DMS79 (cell line): ENCODE measurements at regions not wholly inside any gene's neighbourhood (a gene's known extent, or its start where the extent isn't known, plus 50 kb on each side); places are given as distances from the start of the nearest gene placed in this dataset.

Experiments used
- DNase-seq: peaks from one replicate; lab custom pipeline; 2025; lab: John Stamatoyannopoulos, UW

DNA sequence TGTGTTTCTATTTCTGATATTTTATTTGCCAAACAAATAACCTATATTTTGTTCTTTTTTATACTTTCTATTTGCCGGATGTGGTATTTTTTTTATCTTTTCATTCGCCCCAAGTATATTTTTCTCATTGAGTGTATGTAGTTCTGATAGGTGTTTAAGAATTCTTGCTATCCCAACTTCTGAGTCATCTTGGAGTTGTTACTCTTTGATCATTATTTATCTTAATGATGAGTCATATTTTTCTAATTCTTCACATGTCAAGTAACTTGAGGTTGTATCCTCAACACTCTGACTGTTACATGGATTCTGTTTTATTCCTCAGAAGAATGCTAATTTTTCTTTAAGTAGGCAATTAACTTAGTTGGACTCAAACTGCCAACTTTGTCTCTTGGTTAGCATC lies 498.1 kb downstream of the TLE1 start:
- no peak for DNase-seq

DNA sequence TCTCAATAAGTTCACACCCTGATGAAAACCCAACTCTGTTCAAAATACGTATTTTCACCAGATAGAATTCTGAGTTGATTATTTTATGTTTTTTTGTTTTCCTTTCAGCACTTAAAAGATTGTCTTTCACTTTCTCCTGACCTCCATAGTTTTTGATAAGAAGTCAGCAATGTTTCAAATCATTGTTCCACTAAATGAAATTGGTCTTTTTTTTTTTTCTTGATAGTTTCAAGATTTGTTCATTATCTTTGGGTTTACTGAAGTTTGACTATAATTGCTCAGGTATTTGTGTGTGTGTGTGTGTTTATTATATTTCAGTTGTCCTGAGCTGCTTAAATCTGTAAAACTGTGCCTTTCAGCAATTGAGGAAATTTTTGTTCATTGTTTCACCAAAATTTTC lies 498.7 kb downstream of the TLE1 start:
- no peak for DNase-seq

DNA sequence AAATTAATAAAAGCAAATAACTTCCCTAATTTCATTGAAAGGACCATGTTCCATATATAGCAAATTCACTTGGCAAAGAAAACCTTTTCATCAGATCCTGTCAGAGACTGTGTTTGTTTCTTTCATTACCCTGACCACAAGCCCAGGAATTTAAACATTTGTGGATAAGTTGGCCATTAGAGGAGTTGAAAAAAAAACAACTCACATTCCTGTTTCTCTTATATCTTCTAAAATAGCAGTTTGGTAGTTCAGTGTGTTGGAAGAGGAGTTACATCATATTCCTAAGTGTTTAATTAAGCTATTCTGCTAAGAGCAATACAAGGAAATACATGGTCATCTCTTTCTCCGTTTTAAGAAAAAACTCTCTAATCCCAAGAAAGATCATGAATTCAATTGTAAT lies 505.6 kb downstream of the TLE1 start:
- no peak for DNase-seq

DNA sequence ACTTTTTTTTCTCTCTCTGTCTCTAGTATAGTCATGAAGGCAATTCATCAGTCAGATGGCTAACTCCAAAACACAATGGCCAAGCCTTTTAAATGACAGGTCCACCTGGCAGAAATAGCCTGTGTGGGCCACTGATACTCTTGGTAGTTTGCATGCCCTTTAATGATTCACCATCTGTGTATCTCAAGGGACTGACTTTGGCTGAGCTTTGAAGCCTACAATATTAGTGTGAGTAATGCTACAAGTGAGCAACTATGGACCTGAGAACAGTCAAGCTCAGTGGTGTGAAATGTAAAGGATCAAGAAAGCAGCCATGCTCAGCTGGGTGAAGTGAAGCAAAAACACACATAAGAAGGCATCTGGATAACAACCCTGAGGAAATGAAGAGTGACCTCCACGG lies 506.9 kb downstream of the TLE1 start:
- no peak for DNase-seq

DNA sequence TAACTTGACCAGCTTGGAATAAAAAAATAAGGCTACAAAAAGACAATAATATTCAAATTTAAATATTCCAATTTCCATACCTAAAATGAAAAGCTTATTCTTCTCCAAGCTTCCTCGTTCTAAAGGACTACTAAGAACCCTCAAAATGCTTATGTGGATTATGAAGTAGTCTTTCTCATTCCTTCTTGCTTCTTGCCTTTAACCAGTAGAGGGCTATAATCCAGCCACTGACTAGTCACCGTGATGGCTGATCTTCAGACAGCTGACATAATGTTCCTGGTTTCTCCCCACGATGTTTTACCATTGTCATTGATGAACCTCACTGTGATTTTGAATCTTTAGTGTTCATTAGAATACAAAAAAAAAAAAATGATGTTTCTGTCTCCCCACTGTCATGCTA lies 515.3 kb downstream of the TLE1 start:
- DNase-seq, result no peak

- DNase-seq, result no peak
Observed at GRCh38 chr9:81171689-81172088, 517.7 kb downstream of the TLE1 start.

DNA sequence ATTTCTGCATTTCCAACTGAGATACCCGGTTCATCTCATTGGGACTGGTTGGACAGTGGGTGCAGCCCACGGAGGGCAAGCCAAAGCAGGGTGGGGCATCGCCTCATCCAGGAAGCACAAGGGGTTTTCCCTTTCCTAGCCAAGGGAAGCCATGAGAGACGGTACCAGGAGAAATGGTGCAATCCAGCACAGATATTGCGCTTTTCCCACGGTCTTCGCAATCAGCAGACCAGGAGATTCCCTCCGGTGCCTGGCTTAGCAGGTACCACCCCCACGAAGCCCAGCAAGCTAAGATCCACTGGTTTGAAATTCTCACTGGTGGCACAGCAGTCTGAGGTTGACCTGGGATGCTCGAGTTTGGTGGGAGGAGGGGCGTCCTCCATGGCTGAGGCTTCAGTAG lies 527.0 kb downstream of the TLE1 start:
- no peak for DNase-seq

DNA sequence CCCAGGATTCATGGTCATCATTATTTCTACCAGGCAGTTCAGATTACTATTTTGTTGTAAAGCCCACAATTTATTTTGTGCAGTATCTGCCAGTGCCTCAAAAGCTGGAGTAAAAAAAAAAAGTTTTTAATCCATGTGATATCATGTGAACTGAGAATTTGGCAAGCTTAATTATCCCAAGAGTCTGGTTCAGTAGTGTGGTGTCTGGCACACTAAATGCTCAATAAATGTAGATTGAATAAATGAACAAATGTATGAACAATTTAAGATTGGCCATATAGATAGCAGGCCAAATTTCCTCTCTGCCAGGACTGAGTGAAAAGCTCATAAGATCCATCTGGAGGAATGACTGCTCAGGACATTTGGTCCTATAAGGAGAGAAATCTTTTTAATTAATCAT lies 533.0 kb downstream of the TLE1 start:
- DNase-seq, result no peak

- peak; percentile 63 for DNase-seq
Observed at GRCh38 chr9:81150016-81150625, 539.2 kb downstream of the TLE1 start.

- peak; percentile 80 for DNase-seq
Observed at GRCh38 chr9:81146684-81147337, 542.5 kb downstream of the TLE1 start.

DNA sequence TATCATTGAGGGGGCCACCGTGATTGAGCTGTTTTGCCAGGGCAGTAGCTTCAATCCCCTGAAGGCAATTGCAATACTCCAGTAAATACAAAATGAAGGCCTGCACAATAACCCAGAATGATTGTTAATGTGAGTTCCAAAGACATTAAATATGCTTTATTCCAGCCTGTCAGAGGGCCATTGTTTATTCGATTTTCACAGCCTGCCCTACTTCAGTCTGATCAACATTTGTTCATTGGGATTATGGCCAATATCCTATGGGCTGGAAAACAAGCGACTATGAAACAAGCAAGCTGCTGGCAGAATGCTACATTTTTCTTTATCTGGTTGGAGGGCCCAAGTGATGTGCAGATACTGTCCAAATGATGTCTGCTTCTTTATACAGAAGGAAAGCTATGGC lies 543.1 kb downstream of the TLE1 start:
- no peak for DNase-seq

DNA sequence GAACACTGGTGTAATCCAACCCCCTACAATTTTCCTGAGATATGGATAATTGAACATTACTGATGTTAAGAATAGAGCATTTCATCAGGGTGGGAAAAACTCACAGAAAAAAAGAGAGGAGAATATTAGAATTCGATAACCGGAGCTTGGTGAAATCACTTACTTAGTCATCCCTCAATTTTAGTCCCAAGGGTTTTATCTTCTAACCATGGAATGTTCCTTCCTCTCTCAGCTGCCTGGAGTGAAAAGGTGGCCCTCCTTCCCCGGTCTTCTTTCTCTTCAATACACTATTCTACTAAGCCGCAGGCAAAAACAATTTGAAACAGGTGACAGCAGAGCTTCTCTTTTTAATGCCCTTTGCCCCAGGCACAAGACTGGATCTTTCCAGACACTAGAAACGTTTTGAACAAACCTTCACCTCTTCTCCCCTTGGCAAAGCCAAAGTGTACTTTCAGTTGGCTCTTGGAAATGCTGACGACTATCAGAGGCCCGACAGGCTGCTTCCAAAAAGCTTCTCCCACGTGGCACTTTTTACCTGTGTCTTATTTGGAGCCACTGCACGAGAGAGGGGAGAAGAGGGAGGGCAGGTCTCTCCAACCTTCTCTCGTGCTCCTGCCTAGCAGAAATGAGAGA lies 543.9 kb downstream of the TLE1 start:
- DNase-seq, result no peak

- DNase-seq, result peak; percentile 39
Observed at GRCh38 chr9:81141961-81142360, 547.4 kb downstream of the TLE1 start.

DNA sequence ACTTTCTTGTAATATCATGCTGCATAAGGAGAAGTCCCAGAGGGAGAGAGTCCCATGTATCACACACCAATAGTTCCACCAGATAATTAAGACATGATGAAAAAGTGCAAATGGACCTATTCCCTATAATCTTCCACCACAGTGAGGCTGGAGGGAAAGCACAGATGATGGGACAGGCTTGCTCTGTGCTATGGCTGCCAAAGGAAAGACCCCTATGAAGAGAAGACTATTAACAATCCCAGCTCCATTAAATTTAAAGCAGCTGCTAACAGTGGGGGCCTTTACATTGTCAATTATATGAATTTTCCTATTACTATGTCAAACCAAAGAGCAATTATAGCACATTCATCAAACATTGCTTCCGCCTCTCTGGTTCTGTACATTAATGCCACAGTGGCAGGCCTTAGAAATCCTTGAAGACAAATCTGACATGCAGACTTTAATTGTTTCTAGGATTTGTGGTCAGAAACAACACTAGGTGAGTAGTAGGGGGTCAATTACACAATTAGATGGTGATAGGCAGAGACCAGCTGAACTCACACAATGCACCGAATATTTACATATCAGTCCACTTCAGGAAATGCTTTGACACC lies 551.3 kb downstream of the TLE1 start:
- no peak for DNase-seq

GRCh38 chr9:81132796-81133195 lies 556.6 kb downstream of the TLE1 start:
- no peak for DNase-seq

- no peak for DNase-seq
Observed at GRCh38 chr9:81132318-81132717, 557.0 kb downstream of the TLE1 start.

- DNase-seq, result no peak
Observed at GRCh38 chr9:81128701-81129100, 560.6 kb downstream of the TLE1 start.

DNA sequence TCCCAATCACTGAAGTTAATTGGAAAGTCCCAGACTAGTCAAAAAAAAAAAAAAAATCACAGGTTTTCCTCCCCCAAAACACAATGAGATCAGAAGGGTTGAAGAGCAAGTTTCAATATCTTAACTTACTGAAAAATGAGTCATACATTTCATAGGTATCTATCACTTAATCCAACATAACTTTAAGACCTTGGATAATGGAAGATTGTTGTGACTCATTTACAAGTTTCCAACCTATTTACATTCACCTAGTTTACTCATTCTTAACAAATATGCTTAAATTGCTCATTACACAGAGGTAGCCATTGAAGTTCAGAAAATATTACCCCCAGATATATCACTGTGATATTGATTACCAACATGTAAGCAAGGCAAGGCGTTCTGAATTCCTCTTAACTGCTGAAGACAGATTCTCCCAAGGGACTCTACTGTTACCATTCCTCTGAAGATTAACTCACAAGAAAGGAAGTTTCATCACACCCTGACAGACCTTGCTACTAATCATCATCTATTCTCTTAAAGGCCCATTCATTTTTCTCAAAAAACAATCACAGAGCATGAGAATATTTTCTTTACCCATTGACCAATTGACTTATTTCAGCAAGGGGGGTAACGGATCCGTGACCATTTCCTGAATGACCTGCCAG lies 563.8 kb downstream of the TLE1 start:
- DNase-seq, result no peak

- DNase-seq, result no peak
Observed at GRCh38 chr9:81123526-81123925, 565.8 kb downstream of the TLE1 start.

GRCh38 chr9:81122749-81123148 lies 566.6 kb downstream of the TLE1 start:
- no peak for DNase-seq

GRCh38 chr9:81119591-81119990 lies 569.8 kb downstream of the TLE1 start:
- no peak for DNase-seq

- DNase-seq, result no peak
Observed at GRCh38 chr9:81118416-81118815, 570.9 kb downstream of the TLE1 start.
